NCI-H524 treated with DMSO at 0.1 percent for 48 hours (cell line): ENCODE measurements at regions not wholly inside any gene's neighbourhood (a gene's known extent, or its start where the extent isn't known, plus 50 kb on each side); places are given as distances from the start of the nearest gene placed in this dataset.

Experiments used
- DNase-seq: peaks from one replicate; lab custom pipeline; 2025; lab: John Stamatoyannopoulos, UW

DNA sequence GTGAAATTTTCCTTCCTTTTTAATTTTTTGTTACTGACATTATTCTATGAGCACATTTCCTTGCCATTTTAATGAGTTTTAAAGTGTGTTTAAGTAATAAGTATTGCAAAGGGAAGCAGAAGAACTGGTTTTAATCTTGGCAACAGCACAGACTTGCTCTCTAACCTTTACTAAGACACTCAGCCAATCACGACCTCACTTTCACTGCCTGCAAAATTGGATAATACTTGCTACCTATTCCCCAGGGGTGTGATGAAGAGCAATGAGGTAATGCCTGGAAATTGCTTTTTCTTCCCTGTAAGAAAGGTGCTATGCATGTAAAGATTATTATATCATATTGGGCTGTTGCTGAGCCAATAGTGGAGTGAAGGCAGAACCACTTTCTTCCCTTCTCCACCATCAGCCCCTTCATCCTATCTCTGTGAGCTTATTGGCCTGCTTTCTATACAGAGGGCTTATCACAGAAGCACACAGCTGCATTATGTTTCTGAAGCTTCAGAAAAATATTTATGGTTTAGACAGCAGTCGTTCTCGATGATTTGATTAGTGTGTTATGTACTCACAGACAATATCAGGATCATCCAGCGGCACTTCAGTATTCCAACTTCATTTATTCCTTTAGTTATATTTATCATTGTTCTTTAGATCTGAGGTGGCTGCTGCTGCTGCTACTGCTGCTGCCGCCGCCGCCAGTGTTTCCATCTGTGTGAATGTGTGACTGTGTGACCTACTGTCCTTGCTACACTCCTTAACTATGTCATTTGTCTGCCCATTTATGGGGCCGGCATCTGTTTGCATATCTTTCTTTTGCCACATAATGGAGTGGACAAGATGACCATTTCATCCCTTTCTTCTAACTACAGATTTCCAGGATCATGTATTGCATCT lies 255.1 kb downstream of the C4orf33 start:
- DNase-seq = no peak

DNA sequence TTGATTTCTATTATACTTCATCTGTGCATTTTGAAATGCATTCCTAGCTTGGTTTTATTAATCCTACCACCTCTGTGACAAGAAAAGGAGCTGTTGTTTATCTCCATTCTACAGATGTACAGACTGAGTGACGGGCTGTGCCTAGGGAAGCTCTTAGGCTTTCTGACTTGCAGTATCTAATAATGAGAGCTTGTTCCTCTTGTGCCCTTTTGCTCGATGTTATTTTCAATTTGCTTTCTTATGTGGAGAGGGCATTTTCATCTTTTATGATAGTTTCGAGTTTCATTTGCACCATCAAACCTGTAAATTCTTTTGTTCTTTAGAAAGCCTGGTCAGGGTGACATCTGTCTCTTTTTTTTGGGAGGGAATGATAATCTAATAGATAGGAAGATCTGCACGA lies 256.5 kb downstream of the C4orf33 start:
- no peak for DNase-seq

DNA sequence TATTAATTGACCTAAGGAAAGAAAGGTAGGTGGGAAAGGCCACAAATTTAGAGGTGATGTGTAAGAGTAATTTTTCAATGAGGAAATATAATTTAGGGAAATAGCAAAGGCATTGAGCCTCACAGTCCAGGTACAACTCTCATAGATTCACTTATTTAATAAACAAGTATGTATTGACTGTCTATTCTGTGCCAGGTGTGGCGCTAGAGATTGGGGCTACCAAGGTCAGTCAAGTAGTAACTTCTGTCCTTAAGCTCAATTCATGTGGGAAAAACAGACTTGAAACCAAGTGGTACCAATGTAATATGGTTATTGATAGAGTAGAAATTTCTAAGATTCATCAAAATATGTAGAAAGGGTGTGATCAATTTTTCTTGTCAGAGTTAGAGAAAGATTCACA lies 257.5 kb downstream of the C4orf33 start:
- no peak for DNase-seq

DNA sequence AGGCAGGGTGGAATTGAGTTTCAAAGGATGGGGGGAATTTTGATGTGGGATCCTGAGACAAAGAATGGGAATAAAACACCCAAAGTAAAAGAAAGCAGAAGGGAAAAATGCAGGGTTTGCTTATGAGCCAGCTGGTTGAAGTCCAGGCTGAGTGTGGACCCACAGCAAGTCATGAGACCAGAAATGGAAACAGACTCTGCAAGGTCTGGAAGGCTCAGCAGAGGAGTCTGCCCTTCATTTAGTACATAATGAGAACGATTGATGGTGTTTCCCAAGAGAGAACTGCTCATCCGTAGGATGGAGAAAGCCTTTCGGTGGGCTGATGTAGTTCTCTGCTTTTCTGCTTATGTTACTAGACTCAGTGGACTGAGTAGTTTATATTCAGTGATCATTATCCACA lies 259.1 kb downstream of the C4orf33 start:
- no peak for DNase-seq

DNA sequence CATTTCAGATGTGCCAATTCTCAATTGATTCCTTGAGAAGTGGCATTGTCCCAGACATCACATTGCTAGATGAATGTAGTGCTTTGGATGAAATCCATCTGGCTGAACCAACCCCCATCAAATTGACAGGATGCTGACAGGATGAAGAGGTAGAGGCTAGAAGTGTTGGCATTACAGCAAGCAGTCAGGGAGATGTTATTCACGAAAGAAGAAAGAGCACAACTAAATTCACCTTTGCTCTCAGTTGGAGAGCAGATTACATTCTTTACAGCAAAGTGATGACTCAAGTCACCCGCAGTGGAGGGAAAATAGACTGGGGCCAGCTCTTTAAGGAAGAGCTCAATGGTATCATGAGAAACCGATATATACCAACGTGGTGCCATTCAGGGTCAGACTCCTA lies 259.6 kb downstream of the C4orf33 start:
- DNase-seq = no peak

DNA sequence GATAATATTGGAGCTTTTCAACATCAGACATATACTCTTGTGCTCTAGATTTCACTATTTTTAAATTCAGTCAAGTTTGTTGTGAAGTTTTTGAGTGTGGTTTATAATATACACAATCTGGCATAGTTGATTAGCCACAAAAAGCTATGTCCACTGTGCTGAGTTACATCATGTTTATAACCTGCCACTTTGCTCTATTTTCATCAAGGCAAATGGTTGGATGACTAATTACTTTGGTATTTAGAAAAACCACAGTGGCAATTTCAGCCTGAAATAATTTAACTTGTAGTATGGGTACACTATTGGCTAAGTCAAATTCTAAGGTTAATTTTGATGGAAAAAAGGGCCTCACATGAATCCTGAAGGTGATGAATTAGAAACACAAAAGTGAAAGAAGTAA lies 262.6 kb downstream of the C4orf33 start:
- no peak for DNase-seq

DNA sequence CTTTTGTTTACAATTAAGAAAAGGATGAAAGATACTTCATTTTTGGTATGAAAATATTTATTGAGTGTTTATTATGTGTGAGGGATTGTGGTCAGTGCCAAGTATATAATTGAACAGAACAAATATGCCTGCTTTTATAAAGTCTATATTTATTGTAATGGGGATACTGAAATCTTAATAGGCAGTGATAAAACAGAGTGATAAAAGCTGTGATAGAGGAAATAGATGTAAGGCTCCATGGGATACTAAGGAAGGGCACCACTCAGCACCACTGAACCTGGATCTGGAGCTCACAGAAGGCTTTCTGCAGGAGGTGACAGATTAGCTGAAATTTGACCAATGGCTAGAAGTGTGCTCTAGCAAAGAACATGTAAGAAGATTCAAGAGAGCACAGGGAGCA lies 263.5 kb downstream of the C4orf33 start:
- DNase-seq = no peak

DNA sequence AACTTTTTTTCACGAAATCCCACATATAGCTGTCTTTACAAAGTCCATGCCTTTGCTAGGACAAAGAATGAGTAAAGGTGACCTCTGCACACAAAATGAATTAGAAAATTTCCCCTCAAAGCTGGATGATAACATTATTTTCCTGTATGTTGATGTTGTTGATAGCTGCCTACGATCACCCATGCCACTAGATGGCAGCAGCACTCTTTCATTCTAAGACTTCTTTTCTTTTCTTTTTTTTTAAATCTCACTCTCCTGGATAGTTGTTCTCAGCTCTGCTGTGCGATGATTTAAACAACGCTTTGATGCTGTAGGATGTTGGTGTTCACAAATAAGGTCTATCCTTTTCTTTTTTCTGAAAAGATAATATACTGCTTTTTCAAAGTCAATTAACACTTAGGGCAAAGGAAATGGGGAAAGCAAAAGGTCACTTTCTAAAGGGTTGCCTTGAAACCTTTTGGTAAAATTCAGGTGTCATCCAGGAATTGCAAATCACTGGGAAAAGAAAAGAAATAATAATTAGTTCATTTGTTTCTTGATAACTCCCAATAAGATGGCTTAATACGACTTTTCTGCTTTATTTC lies 266.8 kb downstream of the C4orf33 start:
- peak; percentile 3 for DNase-seq

DNA sequence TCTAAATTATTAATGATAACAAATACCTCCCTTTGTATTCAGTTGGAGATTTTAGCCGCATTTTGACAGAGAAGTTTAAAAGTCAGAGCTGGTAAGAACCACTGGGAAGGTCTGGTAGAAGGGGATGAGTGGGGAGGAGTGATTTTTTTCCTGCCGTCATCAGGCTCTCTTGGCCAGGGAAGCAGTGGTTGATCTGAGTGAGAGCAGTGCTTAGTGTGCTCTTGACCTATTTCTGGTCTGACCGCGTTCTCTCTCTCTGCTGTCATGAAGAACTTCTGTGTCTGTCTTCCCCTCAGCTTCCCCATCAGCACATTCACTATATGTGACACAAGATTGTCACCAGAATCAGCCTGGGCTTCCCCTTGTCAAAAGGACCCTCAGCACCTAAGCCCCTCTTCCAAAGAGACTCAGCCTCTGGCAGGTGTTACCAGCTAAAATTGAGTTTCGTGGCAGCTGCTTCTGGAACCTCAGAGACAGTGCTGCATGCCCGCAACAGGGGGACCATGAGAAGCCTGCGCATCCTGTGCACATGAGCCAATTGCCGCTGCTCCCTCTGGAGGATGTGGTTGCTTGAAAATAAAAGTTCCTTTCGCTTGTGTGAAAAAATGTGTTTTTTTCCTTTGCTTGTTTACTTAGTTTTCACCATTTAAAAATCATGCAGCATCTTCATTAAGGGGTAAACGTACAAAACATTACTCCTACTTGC lies 268.9 kb downstream of the C4orf33 start:
- DNase-seq = no peak

DNA sequence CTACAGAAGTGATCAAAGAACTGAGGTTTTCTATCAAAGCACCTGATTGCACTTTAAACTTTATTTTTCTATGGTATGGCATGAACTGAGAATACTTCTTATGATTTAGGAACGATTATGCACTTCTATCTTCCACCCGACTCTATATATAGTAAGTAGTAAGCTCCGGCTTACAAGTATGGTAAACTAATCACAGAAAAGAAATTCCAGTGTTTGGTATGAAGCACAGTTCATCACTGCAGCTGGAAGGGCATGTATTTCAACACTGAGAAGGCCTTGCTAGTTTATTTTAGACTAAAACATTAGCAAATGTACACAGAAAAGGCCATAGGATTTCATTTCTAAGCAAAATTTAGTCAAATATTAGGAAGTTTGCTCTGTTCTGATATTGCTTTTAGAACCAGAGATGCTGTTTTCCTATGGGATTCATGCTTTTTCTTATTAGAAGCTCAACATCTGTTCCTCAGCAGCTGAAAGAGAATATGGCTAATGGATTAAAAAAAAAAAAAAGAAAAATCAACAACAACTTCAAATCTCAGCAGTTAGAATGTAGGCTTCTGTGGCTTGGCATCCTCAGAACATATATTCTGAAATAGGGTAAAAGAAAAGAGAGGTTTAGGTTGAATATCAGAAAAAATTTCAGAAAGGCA lies 273.5 kb downstream of the C4orf33 start:
- no peak for DNase-seq

DNA sequence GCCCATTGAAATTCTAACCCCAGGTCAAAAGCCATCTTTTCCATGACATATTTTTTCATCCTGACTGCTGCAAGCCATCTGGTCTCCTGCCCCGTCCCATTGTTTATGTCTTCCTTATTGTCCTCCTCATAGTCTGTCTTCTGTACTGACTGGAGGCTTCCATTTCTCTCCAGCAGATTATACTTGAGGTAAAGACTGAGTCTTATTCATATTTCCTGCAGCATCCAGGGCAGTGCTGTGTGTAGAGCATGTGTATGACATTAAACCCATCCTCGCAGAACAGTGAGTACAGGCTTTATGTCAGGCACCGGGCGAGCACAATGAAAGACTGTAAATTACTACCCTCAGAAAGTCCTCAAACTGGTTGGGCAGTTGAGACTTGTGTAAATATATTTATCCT lies 275.1 kb downstream of the C4orf33 start:
- no peak for DNase-seq

DNA sequence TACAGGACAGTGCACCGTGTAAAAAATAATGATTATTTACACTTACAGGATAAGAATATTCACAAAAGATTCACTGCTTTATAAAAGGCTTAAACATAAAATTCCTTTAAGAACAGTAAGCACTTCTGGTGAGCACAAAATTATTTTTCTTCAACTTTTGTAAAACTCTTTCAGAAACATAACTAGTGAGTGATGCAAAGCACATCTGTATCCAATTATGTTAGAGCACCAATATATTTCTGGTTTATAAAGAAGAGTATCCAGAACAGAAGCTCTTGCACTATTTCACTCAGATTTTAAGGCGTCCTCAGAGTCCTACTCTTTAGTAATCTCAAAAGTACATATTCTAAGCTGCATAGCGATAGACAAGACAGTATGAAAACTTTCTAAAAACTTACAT lies 276.0 kb downstream of the C4orf33 start:
- no peak for DNase-seq

DNA sequence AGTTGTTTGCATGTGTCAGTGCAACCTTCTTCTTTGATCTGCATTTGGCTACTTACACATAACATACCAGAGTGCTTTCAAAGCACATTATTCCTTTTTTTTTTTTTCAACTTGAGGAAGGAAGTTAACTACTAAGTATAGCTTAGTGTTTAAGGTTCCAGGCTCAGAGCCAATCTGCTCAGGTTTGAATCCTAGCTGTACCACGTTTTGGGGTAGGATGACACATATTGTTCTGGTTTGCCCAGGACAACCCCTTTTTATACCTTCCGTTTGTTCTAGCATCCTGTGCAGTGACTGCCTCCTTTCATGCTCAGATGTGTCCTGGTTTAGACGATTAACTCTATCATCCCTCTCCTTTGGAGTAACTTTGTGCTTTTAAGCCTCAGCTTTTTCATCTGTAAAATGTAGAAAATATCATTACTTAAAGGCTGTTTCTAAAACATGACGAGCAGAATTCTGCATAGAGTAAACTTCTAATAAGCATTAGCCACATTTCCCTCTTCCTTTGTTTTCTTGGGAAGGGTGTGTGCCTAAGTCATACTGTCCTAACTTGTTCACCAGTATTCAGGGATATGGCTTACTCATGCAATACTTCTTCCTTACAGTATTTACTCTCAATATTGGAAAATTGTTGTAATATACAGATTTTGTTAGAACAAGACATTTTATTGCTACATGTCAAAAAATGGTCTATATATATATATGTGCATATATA lies 281.3 kb downstream of the C4orf33 start:
- DNase-seq = no peak

DNA sequence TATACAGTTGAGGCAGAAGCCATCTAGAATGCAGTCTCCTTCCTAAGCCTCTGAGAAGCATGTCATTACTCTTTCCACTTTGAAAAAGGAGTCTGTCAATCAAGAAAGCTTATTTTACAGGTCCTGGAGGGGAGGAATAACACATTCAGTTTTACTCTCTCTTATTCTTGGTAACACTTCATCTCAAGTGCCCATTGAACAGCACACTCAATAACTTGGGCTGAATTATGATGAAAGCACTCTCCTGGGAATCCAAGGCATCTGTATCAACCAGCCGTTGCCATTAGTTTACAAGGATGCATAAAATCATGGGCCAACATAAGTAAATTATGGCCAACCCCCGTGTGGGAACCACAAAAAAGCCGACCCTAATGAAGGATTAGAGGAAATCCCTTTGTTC lies 282.4 kb downstream of the C4orf33 start:
- peak; percentile 71 for DNase-seq

DNA sequence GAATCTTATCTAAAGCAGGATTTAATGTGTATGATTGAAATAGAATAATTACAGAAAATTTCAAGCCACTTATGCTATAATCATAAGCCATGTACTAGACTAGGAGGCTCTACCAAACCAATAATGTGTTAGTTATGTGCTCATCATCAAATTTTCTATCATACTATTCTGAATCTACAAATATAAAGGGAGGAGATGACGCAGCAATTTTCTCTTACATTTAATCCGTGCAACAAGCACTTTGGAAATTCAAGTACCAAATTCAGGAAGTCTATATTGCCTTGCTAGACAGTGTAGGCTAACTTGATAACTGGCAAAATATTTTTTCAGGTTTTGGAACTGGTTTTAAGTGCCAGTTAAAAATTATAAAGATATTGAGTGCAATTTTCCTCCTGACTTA lies 283.5 kb downstream of the C4orf33 start:
- no peak for DNase-seq

DNA sequence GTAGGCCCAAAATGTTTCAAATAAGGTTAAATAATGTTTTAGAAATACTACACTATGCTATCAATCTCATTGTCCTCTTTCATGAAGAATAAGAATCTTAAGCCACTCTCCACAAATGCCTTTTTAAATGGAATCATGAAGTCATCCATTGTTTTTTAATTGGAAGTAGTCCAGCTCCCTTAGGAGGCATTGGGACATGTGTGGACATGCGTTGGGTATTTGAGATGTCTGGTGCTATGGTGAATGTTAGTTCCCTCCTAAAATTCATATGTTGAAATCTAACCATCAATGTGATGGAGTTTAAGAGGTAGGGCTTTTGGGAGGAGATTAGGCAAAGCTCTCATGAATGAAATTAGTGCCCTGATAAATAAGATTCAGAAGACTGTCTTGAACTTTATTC lies 289.0 kb downstream of the C4orf33 start:
- no peak for DNase-seq

DNA sequence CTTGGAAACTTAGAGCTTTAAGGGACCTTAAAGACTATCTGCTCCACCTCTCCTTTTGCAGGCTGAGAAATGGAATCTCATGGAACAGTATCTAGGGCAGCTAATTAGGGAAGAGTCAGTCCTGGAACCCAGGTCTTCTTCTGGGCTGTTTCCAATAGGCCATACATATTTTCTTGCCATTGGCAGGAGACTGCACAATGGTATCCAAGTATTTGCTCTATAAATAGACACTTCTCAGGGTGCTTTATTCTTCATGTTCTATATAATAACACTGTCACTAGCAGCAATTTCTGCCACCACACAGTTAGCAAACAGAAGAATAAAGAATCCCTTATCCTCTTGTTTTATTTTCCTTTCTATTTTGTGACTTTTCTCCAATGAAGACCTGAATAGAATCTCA lies 291.7 kb downstream of the C4orf33 start:
- DNase-seq = no peak

DNA sequence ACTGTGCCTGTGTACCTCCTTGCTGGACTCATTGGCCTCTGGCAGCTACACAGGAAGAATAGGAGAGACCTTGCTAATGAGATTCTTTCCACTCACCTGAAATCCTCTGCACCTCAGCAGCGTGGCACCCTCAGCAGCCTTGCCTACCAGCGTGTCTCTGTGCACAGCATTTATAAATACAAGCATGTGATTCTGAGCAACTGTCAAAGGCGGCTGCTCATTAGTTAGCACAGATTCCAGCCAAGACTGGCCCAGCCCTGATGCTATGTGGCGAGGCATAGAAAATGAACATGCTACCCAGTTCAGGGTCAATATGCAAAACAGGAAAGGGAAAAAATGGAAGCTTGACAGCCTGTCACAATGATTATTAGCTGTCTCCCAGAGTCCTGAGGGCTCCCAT lies 298.0 kb downstream of the C4orf33 start:
- no peak for DNase-seq

DNA sequence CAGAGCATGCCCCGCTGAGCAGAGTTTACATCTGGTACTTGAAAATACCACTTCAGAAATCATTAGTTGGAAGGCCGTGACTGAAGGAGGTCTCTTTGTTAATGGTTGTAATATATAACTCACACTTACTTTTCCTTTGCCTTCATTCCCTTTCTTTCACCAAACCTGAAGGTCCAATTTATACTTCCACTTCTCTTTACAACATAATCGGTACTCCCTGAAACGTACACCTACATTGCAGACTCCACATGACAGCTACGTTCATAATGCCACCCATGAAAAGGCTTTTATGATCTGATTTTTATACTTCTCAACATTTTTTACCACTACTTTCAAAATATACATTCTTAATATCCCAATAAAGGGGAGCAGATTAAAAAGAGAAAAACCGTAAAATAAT lies 298.7 kb downstream of the C4orf33 start:
- no peak for DNase-seq

DNA sequence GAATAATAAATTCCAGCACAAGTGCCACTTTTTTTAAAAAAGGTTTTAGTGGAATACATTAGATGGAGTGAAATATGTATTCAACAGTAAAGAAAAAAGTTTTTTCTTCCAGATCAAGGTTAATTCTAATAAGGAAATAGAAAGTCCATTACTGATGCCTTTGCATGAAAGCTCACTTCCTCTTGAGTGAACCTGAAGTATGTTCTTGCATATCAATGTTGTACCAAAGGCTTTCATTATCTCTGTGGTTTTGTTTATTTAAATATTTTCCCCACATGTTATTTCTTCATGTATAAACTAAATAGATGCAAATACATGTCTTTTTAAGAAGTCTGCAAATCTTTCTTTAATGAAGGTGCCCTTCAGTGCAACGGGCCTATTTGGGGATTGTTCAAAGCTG lies 307.9 kb downstream of the C4orf33 start:
- DNase-seq = no peak

DNA sequence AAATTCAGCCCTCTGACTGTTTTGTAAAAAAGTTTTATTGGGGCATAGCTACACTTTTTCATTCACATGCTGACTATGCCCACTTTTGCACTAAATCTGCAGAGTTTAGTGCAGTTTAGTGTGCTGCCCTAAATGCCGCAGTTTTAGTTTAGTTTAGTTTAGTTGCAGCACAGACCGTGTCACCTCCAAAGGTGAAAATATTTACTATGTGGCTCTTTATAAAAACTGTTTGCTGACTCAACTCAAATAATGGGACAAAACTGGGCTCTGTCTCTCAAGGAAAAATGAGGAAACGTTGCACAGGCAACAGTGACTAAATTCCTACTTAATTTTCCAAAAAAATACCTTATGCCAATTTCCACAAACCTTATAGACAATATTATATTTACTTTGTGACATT lies 314.2 kb downstream of the C4orf33 start:
- DNase-seq = no peak

DNA sequence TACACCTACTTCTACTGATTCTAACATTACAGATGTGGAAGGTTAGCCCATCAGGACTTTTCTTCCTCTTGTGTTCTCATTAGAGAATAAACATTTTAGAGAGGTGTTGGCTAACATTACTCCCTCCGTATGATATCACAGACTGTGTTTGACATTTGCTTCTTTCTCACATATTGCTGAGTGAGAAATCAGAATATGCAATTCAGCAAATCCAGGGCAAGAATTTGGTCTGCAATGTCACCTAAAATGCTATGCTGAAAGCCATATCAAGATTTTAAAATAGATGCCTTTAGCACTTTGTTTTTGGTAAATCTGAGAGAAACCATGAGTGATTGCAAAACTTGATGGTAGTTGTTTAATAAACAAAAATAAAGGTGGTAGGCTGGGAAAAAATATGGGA lies 319.1 kb downstream of the C4orf33 start:
- no peak for DNase-seq
